NCI-H510A (cell line): ENCODE measurements at regions not wholly inside any gene's neighbourhood (a gene's known extent, or its start where the extent isn't known, plus 50 kb on each side); places are given as distances from the start of the nearest gene placed in this dataset.

Source experiments
- DNase-seq: peaks from one replicate; lab custom pipeline; 2025; lab: John Stamatoyannopoulos, UW

GRCh38 chr7:115081772-115082171 lies 159.9 kb downstream of the MDFIC start:
- no peak for DNase-seq

- no peak for DNase-seq
Measured at GRCh38 chr7:115078851-115079250, 157.0 kb downstream of the MDFIC start.

GRCh38 chr7:115078386-115078785 lies 156.5 kb downstream of the MDFIC start:
- DNase-seq = no peak

- DNase-seq = no peak
Measured at GRCh38 chr7:115070311-115070710, 148.4 kb downstream of the MDFIC start.
